ENCODE measurements at regions not wholly inside any gene's neighbourhood (a gene's known extent, or its start where the extent isn't known, plus 50 kb on each side); places are given as distances from the start of the nearest gene placed in this dataset.

GRCh38 chr7:112648781-112649180, 141.4 kb downstream of the TMEM168 start:
- TF ChIP-seq CREB1 (IDR thresholded peaks at IDR 0.05; ENCODE audit: low read depth): no peak
- no peak for TF ChIP-seq EP300 (IDR thresholded peaks at IDR 0.05; ENCODE audit: borderline replicate concordance)
- TF ChIP-seq, protein P1, sequence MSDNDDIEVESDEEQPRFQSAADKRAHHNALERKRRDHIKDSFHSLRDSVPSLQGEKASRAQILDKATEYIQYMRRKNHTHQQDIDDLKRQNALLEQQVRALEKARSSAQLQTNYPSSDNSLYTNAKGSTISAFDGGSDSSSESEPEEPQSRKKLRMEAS (IDR thresholded peaks at IDR 0.05): no peak
- no peak for TF ChIP-seq TEAD4 (IDR thresholded peaks at IDR 0.05)
- TF ChIP-seq YY1 (IDR thresholded peaks at IDR 0.05; ENCODE audit: low read depth): no peak
- TF ChIP-seq TAF1 (IDR thresholded peaks at IDR 0.05; ENCODE audit: low read depth): no peak

All from Ishikawa (cell line).